GM12878 (cell line): ENCODE measurements at regions not wholly inside any gene's neighbourhood (a gene's known extent, or its start where the extent isn't known, plus 50 kb on each side); places are given as distances from the start of the nearest gene placed in this dataset.

Experiments
- ATAC-seq: fragments of 200-7000 bp; cut with Tn5 transposase; 3 replicates; pipeline ENCODE4 v1.9.1; 2020; ENCODE audit warnings: mild to moderate bottlenecking, moderate library complexity
- BruUV-seq: library from RNA; stranded (reverse); fragments of 400-500 nt; replicated peaks from 2 replicates; lab custom pipeline; 2021; lab: Mats Ljungman, UMichigan
- CTCF ChIA-PET: fragments of 300-600 bp; sonication (Branson Sonifier 250); formaldehyde crosslinking; extraction: SDS; loops from one replicate; lab custom pipeline; 2021; ENCODE audit warnings: inconsistent platforms; lab: Yijun Ruan, JAX
- POLR2A ChIA-PET: fragments of 350-600 bp; formaldehyde crosslinking; extraction: SDS; loops from one replicate; lab custom pipeline; 2021; ENCODE audit warnings: inconsistent platforms; lab: Charles Lee
- RAD21 ChIA-PET: fragments of 300-600 bp; sonication (Branson Sonifier 250); formaldehyde crosslinking; loops from one replicate; lab custom pipeline; 2023; ENCODE audit warnings: antibody characterized with exemption; ENCODE audit not compliant: unreplicated experiment; lab: Charles Lee
- SMC1A ChIA-PET: fragments of 300-600 bp; sonication (Branson Sonifier 250); formaldehyde crosslinking; loops from one replicate; lab custom pipeline; 2023; ENCODE audit not compliant: unreplicated experiment, uncharacterized antibody; lab: Charles Lee
- DNase-seq: peaks from one replicate; pipeline ENCODE4 v3.0.0-alpha.2; 2011; ENCODE audit warnings: low read depth, low spot score
- FAIRE-seq: peaks from 3 replicates; lab custom pipeline; 2011; peaks lifted over from hg19 to GRCh38; lab: Jason Lieb, UNC
- H2AFZ ChIP-seq: 2 replicates; pipeline ENCODE4 v1.6.0; 2011; ENCODE audit warnings: low read depth, low read length, control low read depth; ENCODE audit not compliant: control insufficient read depth
- H3K27ac ChIP-seq: 2 replicates; pipeline ENCODE4 v1.5.1; 2011; ENCODE audit warnings: control low read depth; ENCODE audit not compliant: control insufficient read depth, insufficient read depth
- H3K27me3 ChIP-seq, 2 experiments: replicated peaks in 1 of 2; 2 replicates each; pipeline versions ENCODE4 v1.6.0 to v1.6.1; 2011; ENCODE audit warnings: low read length in 1 of 2; ENCODE audit not compliant: control insufficient read depth in 2 of 2, insufficient read depth in 2 of 2
- H3K36me3 ChIP-seq, 2 experiments: 2 replicates each; pipeline ENCODE4 v1.5.1; 2011; ENCODE audit warnings: low read length in 1 of 2; ENCODE audit not compliant: control insufficient read depth in 2 of 2, insufficient read depth in 2 of 2
- H3K4me1 ChIP-seq: 2 replicates; pipeline ENCODE4 v1.6.1; 2011; ENCODE audit warnings: mild to moderate bottlenecking, low read length, moderate library complexity, mixed read lengths; ENCODE audit not compliant: control insufficient read depth, insufficient read depth
- H3K4me2 ChIP-seq: 2 replicates; pipeline ENCODE4 v1.6.0; 2011; ENCODE audit warnings: control low read depth; ENCODE audit not compliant: control insufficient read depth, insufficient read depth
- H3K4me3 ChIP-seq: fragments of 200-600 bp; sonication (generic); 2 replicates; pipeline ENCODE4 v1.5.1; 2016
- H3K79me2 ChIP-seq: 2 replicates; pipeline ENCODE4 v1.6.0; 2011; ENCODE audit warnings: low read length; ENCODE audit not compliant: control insufficient read depth, insufficient read depth
- H3K9ac ChIP-seq: 2 replicates; pipeline ENCODE4 v1.8.0; 2011; ENCODE audit warnings: low read length, control low read depth, mixed read lengths; ENCODE audit not compliant: control insufficient read depth, insufficient read depth
- H3K9me3 ChIP-seq: replicated peaks from 3 replicates; pipeline ENCODE4 v1.5.1; 2011; ENCODE audit warnings: mild to moderate bottlenecking, low read length; ENCODE audit not compliant: control insufficient read depth, insufficient read depth
- H4K20me1 ChIP-seq: 2 replicates; pipeline ENCODE4 v1.6.0; 2011; ENCODE audit not compliant: control insufficient read depth, insufficient read depth
- CEBPZ ChIP-seq: fragments of 150-350 bp; IDR thresholded peaks from 2 replicates; pipeline ENCODE4 v1.6.1; 2016; ENCODE audit warnings: low read depth, low read length
- EP300 ChIP-seq, 2 experiments: fragments of 150-350 bp in 1 of 2; IDR thresholded peaks; 2 replicates each; pipeline ENCODE4 v1.6.1; 2011 to 2012; ENCODE audit warnings: low read depth in 2 of 2, low read length in 2 of 2, borderline replicate concordance in 1 of 2, improper control_type of control experiment in 1 of 2, inconsistent platforms in 1 of 2; ENCODE audit not compliant: control insufficient read depth in 1 of 2
- GATAD2B ChIP-seq: fragments of 450-650 bp; conservative IDR thresholded peaks from 2 replicates; pipeline ENCODE4 v1.6.1; 2017; ENCODE audit warnings: low read depth, mild to moderate bottlenecking, moderate library complexity
- HCFC1 ChIP-seq: fragments of 150-350 bp; IDR thresholded peaks from 2 replicates; pipeline ENCODE4 v1.6.1; 2014; ENCODE audit warnings: low read length
- HDGF ChIP-seq: fragments of 450-650 bp; IDR thresholded peaks from 2 replicates; pipeline ENCODE4 v1.6.1; 2016; ENCODE audit warnings: antibody characterized with exemption
- POLR2AphosphoS5 ChIP-seq: IDR thresholded peaks from 2 replicates; pipeline ENCODE4 v1.6.1; 2011; ENCODE audit warnings: mild to moderate bottlenecking, low read length, inconsistent platforms
- SMAD1 ChIP-seq: fragments of 450-650 bp; IDR thresholded peaks from 2 replicates; pipeline ENCODE4 v1.6.1; 2018; ENCODE audit warnings: mild to moderate bottlenecking, low read depth; ENCODE audit not compliant: partially characterized antibody
- SMAD5 ChIP-seq: IDR thresholded peaks from 2 replicates; pipeline ENCODE4 v1.6.1; 2016; ENCODE audit warnings: antibody characterized with exemption, low read depth
- SMARCA5 ChIP-seq: fragments of 450-650 bp; IDR thresholded peaks from 2 replicates; pipeline ENCODE4 v1.6.1; 2017; ENCODE audit warnings: mild to moderate bottlenecking
- SREBF2 ChIP-seq: IDR thresholded peaks from 2 replicates; pipeline ENCODE4 v1.6.1; 2012; ENCODE audit warnings: mild to moderate bottlenecking, low read length
- STAT3 ChIP-seq: IDR thresholded peaks from 2 replicates; pipeline ENCODE4 v1.6.1; 2011; ENCODE audit warnings: low read depth, low read length, improper control_type of control experiment
- ZBTB4 ChIP-seq: fragments of 450-650 bp; formaldehyde crosslinking; IDR thresholded peaks from 2 replicates; pipeline ENCODE4 v1.4.0; 2022; ENCODE audit warnings: mild to moderate bottlenecking, moderate library complexity
- WGBS: methylation state at CpG from one replicate; pipeline ENCODE4 v1.1.6; 2016; ENCODE audit warnings: low lambda C conversion rate; ENCODE audit not compliant: insufficient replicate concordance, insufficient coverage; ENCODE audit errors: missing lambda C conversion rate; 5-methylcytosine and 5-hydroxymethylcytosine counted together
- in situ Hi-C: fragments of 300-500 bp; cut with MboI; formaldehyde crosslinking; loops from 9 replicates; pipeline ENCODE4 v1.14.3; 2018; ENCODE audit warnings: mixed read lengths
- intact Hi-C: fragments of 100-400 bp; cut with micrococcal nuclease; formaldehyde crosslinking; loops from one replicate; pipeline ENCODE4 v1.14.2; 2022; ENCODE audit not compliant: unreplicated experiment

GRCh38 chr2:111692311-111692710, 191.7 kb downstream of the ANAPC1 start:
- H3K4me3 ChIP-seq: no peak overlapping the region
- H3K9me3 ChIP-seq: peaks cover 5% of the 10 kb centered on the region; the same call in 1 of the 3 replicates
- H3K27me3 ChIP-seq: 0 out of 4 replicates have a peak, but pooled peaks cover 0 to 2% of the 10 kb centered on the region in 2 experiments
- H4K20me1 ChIP-seq: no peaks in the 10 kb centered on the region
- 40% methylated on average over 2 of the region's 2 CpGs for WGBS
- no peak for TF ChIP-seq SMAD1
- TF ChIP-seq STAT3: no peak
- TF ChIP-seq EP300 (IDR thresholded peaks at IDR 0.05; ENCODE audit: borderline replicate concordance in 1 of 2, control insufficient read depth in 1 of 2, low read depth in 2 of 2, low read length in 2 of 2): no peak
- H3K79me2 ChIP-seq: no peaks in the 10 kb centered on the region
- ChIA-PET POLR2A (no interaction called here), SMC1A (interaction anchor here (0.6 to 1.4 kb wide), 2 partner anchors 20 to 880 kb away, joined by 3 read pairs; no protein-coding TSS in a partner anchor), CTCF (interaction anchor here (1.0 to 1.5 kb wide), 2 partner anchors 8 to 12 kb away, joined by 3 to 6 read pairs; no protein-coding TSS in a partner anchor), RAD21 (no interaction called here)
- no peaks in the 10 kb centered on the region for H3K4me1 ChIP-seq
- H2AFZ ChIP-seq: no peak overlapping the region
- BruUV-seq: no TSS peak
- no peak overlapping the region for H3K9ac ChIP-seq
- no peak overlapping the region for H3K27ac ChIP-seq
- H3K4me2 ChIP-seq: no peak overlapping the region
- intact Hi-C loops: no loop called here
- DNase-seq: no peak
- H3K36me3 ChIP-seq: no peaks in the 10 kb centered on the region
- FAIRE-seq: no peak
- ATAC-seq: no peak
- in situ Hi-C loops: loop anchor here (25.0 kb wide), 1 partner anchor 1530 kb away; no protein-coding TSS in a partner anchor

GRCh38 chr2:111694700-111695101, 189.3 kb downstream of the ANAPC1 start:
- ChIA-PET POLR2A (no interaction called here), RAD21 (no interaction called here), SMC1A (no interaction called here), CTCF (no interaction called here)
- Histone ChIP-seq H3K9ac (no peak overlapping the region), H3K9me3 (peaks cover 5% of the 10 kb centered on the region; the same call in 1 of the 3 replicates), H4K20me1 (no peaks in the 10 kb centered on the region), H3K27ac (no peak overlapping the region), H3K4me3 (no peak overlapping the region), H2AFZ (no peak overlapping the region), H3K79me2 (no peaks in the 10 kb centered on the region), H3K36me3 (no peaks in the 10 kb centered on the region), H3K4me2 (no peak overlapping the region), H3K27me3 (0 out of 4 replicates have a peak, but pooled peaks cover 0 to 2% of the 10 kb centered on the region in 2 experiments), H3K4me1 (peaks cover 3% of the 10 kb centered on the region; the same call in 1 of the 2 replicates)
- in situ Hi-C loops (loop anchor here (25.0 kb wide), 1 partner anchor 1532 kb away; no protein-coding TSS in a partner anchor), intact Hi-C loops (loop anchor here (5.0 kb wide), 1 partner anchor 577 kb away; no protein-coding TSS in a partner anchor)
- no TSS peak for BruUV-seq
- DNase-seq (no peak), ATAC-seq (no peak), FAIRE-seq (no peak)
- WGBS: 30% methylated on average over 3 of the region's 3 CpGs
- no peak for TF ChIP-seq SREBF2
- no peak for TF ChIP-seq SMARCA5
- no peak for TF ChIP-seq SMAD5
- TF ChIP-seq ZBTB4 (CRISPR knock-in tag): no peak
- no peak for TF ChIP-seq CEBPZ
- no peak for TF ChIP-seq HDGF
- TF ChIP-seq POLR2AphosphoS5: no peak
- no peak for TF ChIP-seq GATAD2B
- TF ChIP-seq HCFC1: no peak
